ENCODE measurements at regions not wholly inside any gene's neighbourhood (a gene's known extent, or its start where the extent isn't known, plus 50 kb on each side); places are given as distances from the start of the nearest gene placed in this dataset.
"Not testable (repeated sequence)": the region's sequence is repeated elsewhere in the genome, so short reads cannot be mapped to it uniquely, and the experiment has no call there.

DNA sequence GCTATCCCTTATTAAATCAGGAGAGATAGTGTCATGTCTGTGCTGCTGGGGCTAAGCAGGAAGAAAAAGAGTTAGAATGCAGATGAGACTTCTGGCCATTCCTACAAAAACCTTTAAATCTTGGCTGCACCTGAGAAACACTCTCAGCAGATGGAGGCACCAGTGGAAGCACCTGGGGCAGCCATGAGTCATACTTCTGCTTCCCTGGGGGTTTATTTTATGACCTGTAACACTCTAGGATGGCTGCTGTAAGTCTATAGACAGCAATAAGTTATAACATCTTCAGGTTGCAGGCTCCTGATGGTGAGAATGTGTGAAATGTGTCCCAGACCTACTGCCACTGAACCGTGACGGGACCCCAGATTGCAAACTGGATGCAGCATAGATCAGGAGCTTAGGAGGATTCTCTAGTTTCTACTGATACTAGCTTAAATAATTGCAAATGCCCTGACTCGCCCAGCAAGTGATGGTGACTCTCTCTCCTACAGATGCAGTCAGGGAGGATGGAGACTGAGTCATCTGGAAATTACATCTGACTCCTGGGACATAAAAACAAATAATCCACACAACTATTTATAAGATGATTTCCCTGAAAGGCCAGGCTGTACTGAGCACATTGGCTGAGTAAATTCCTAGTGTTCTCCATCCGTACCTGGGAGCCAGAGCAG lies 479.2 kb downstream of the RPIA start:
- not testable (repeated sequence) for H3K27me3 ChIP-seq; H3K36me3 ChIP-seq (replicated peaks; ENCODE audit: insufficient read depth, low read depth); H3K9me3 ChIP-seq (ENCODE audit: low read depth); H2AFZ ChIP-seq; H3K9me2 ChIP-seq (replicated peaks; ENCODE audit: insufficient read depth); H3K4me2 ChIP-seq; H3K27ac ChIP-seq; DNase-seq (ENCODE audit: low spot score); H4K20me1 ChIP-seq (ENCODE audit: insufficient read depth, poor library complexity, severe bottlenecking); H3K4me3 ChIP-seq; H3K4me1 ChIP-seq (ENCODE audit: insufficient read depth); H3K79me2 ChIP-seq
- WGBS (ENCODE audit: low lambda C conversion rate, missing lambda C conversion rate), result 81% methylated on average over 3 of the region's 4 CpGs

DNA sequence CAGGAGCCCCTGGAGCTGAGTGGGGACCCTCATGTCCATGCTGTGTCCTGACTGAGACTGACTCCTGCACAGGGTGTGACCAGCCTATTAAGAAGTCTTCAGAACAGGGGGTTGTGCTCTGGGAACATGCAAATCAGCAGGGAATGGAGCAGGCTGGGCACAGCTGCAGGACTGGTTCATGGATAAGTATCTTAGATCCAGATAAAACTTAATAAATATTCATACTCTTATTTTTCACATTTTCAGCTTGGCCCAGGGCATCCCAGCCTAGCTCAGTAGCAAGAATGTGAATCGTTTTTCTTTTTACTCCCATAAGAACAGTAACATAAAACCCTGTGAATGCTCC lies 479.7 kb downstream of the RPIA start:
- H4K20me1 ChIP-seq (ENCODE audit: insufficient read depth, poor library complexity, severe bottlenecking); H3K4me3 ChIP-seq; DNase-seq (ENCODE audit: low spot score); H3K9me2 ChIP-seq (replicated peaks; ENCODE audit: insufficient read depth); H3K27ac ChIP-seq; H3K36me3 ChIP-seq (replicated peaks; ENCODE audit: insufficient read depth, low read depth); H2AFZ ChIP-seq; H3K79me2 ChIP-seq; H3K4me1 ChIP-seq (ENCODE audit: insufficient read depth); H3K9me3 ChIP-seq (ENCODE audit: low read depth); H3K27me3 ChIP-seq; H3K4me2 ChIP-seq: not testable (repeated sequence)
- 30% methylated on average over 1 of the region's 1 CpG for WGBS (ENCODE audit: low lambda C conversion rate, missing lambda C conversion rate)

DNA sequence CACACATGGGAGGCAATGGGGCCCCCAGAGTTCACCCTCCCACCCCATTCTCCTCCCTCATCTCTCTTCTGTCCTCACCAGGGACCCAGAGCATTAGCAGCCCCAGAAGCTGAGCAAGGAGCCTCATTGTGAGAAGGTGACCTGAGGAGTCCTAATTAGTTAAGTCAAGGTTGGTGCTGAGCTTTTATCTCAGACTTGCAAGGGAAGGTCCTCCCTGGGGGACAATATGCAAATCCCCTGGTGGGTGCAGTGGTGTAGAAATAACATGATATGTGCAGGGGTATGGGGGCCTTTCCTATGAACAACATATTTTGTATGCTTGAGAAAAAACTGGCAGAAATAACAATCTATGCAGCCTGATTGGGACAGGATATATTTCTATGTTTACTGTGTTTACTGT lies 485.5 kb downstream of the RPIA start:
- H3K9me2 ChIP-seq (replicated peaks; ENCODE audit: insufficient read depth); H3K27ac ChIP-seq; H3K79me2 ChIP-seq; H2AFZ ChIP-seq; DNase-seq (ENCODE audit: low spot score); H3K4me2 ChIP-seq; H3K4me3 ChIP-seq; H3K27me3 ChIP-seq; H3K36me3 ChIP-seq (replicated peaks; ENCODE audit: insufficient read depth, low read depth); H3K9me3 ChIP-seq (ENCODE audit: low read depth); H4K20me1 ChIP-seq (ENCODE audit: insufficient read depth, poor library complexity, severe bottlenecking); H3K4me1 ChIP-seq (ENCODE audit: insufficient read depth): not testable (repeated sequence)

DNA sequence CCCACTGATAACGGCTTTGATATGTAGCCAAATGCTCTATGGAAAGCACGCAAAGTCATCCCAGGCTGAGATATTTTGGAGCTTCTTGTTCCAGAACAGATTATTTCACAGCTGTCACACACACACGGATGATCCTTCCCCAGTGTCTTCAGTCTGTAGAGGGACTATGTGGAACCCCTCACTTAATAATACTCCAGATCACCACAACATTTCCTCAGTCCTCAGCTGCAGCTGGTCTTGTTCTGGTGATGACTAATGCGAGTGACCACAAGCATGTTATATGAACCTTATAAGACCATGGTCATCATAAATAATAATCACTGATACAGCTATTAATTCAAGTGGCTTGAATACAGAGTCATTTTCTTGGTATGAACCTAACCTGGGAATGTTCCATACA lies 490.7 kb downstream of the RPIA start:
- not testable (repeated sequence) for H3K4me2 ChIP-seq; H3K27ac ChIP-seq; H3K79me2 ChIP-seq; H2AFZ ChIP-seq; H4K20me1 ChIP-seq (ENCODE audit: insufficient read depth, poor library complexity, severe bottlenecking); H3K9me3 ChIP-seq (ENCODE audit: low read depth); DNase-seq (ENCODE audit: low spot score); H3K4me3 ChIP-seq; H3K9me2 ChIP-seq (replicated peaks; ENCODE audit: insufficient read depth); H3K27me3 ChIP-seq; H3K4me1 ChIP-seq (ENCODE audit: insufficient read depth); H3K36me3 ChIP-seq (replicated peaks; ENCODE audit: insufficient read depth, low read depth)
- WGBS (ENCODE audit: low lambda C conversion rate, missing lambda C conversion rate), result 66% methylated on average over 4 of the region's 4 CpGs

DNA sequence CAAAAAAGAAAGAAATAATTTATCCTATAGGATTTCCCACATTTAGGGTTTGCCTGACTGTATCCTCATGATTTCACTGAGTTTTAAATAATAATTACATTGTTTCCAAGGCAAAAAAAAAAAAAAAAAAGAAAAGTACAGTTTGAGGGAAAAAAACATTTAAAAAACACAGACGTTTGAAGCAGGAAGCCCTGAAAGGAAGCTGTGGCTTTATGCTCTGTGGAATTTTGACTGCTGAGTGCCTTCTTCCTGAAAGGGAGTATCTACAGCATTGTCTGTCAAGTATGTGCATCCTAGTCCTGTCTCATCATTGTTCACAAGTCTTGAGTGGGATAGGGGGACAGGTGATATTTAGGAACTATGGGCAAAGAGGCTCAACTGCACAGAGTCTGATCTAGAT lies 493.3 kb downstream of the RPIA start:
- H3K4me3 ChIP-seq; DNase-seq (ENCODE audit: low spot score); H3K9me2 ChIP-seq (replicated peaks; ENCODE audit: insufficient read depth); H3K4me1 ChIP-seq (ENCODE audit: insufficient read depth); H3K4me2 ChIP-seq; H3K79me2 ChIP-seq; H3K36me3 ChIP-seq (replicated peaks; ENCODE audit: insufficient read depth, low read depth); H3K9me3 ChIP-seq (ENCODE audit: low read depth); H3K27me3 ChIP-seq; H2AFZ ChIP-seq; H4K20me1 ChIP-seq (ENCODE audit: insufficient read depth, poor library complexity, severe bottlenecking); H3K27ac ChIP-seq: not testable (repeated sequence)
- WGBS (ENCODE audit: low lambda C conversion rate, missing lambda C conversion rate), result 53% methylated on average over 1 of the region's 1 CpG

DNA sequence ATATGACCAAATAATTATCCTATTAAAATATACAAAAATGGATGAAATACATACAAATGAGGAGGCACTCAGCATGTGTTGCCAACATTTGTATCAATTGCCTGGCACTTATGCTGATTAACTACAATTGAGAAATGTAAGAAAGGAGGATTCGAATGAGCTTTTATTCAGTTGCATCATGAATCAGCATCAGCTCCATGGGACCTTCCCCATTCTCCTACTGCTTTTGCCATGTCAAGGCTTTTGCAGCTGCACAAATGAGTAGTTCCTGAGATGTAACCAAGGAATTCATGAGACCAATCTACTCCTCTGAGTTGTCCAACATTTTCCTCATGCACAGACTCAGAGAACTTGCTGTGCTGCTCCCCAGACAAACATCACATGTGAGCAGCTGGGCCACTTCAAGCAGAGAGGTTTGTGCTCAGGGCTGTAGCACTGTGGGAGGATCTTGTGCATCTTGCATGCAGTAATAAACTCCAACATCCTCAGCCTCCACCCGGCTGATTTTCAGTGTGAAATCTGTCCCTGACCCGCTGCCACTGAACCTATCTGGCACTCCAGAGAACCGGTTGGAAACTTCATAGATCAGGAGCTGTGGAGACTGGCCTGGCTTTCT lies 504.3 kb downstream of the RPIA start:
- not testable (repeated sequence) for H3K79me2 ChIP-seq; H3K4me3 ChIP-seq; H3K27me3 ChIP-seq; H3K4me2 ChIP-seq; H2AFZ ChIP-seq; H3K36me3 ChIP-seq (replicated peaks; ENCODE audit: insufficient read depth, low read depth); H3K9me3 ChIP-seq (ENCODE audit: low read depth); H3K9me2 ChIP-seq (replicated peaks; ENCODE audit: insufficient read depth); H4K20me1 ChIP-seq (ENCODE audit: insufficient read depth, poor library complexity, severe bottlenecking); DNase-seq (ENCODE audit: low spot score); H3K27ac ChIP-seq; H3K4me1 ChIP-seq (ENCODE audit: insufficient read depth)
- 58% methylated on average over 3 of the region's 4 CpGs for WGBS (ENCODE audit: low lambda C conversion rate, missing lambda C conversion rate)

DNA sequence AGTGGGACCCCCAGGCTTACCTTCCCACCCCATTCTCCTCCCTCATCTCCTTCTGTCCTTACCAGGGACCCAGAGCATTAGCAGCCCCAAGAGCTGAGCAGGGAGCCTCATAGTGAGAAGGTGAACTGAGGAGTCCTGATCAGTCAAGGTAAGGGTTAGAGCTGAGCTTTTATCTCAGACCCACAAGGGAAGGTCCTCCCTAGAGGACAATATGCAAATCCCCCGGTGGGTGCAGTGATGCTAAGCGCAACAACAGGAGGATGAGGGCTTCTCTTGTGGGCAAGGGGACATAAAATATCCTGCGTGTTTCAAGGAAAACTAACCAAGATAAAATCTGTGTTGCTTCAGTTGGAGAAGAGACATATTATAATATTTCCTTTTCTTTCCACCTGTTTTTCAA lies 505.2 kb downstream of the RPIA start:
- not testable (repeated sequence) for H3K27me3 ChIP-seq; H3K4me3 ChIP-seq; H3K4me1 ChIP-seq (ENCODE audit: insufficient read depth); H3K36me3 ChIP-seq (replicated peaks; ENCODE audit: insufficient read depth, low read depth); DNase-seq (ENCODE audit: low spot score); H3K9me2 ChIP-seq (replicated peaks; ENCODE audit: insufficient read depth); H3K27ac ChIP-seq; H3K4me2 ChIP-seq; H3K9me3 ChIP-seq (ENCODE audit: low read depth); H4K20me1 ChIP-seq (ENCODE audit: insufficient read depth, poor library complexity, severe bottlenecking); H3K79me2 ChIP-seq; H2AFZ ChIP-seq
- no CpG with 5 or more reads among the region's 3 CpGs for WGBS (ENCODE audit: low lambda C conversion rate, missing lambda C conversion rate)

DNA sequence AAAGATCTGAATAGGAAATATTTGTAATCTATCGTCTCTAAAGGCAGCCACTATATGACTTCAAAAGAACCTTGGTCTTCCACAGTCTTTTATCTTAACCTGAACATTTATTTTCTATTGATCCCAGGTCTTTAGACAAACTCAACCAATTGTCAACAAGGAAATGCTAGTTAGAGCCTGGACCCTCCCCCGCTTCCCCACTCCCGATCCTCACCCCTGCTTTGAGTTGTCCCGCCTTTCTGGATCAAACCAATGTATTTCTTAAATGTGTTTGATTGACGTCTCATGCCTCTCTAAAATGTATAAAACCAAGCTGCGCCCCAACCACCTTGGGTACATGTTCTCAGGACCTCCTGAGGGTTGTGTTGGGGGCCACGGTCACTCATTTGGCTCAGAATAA lies 506.6 kb downstream of the RPIA start:
- H3K4me3 ChIP-seq; DNase-seq (ENCODE audit: low spot score); H3K27me3 ChIP-seq; H3K4me1 ChIP-seq (ENCODE audit: insufficient read depth); H4K20me1 ChIP-seq (ENCODE audit: insufficient read depth, poor library complexity, severe bottlenecking); H3K4me2 ChIP-seq; H3K36me3 ChIP-seq (replicated peaks; ENCODE audit: insufficient read depth, low read depth); H3K9me2 ChIP-seq (replicated peaks; ENCODE audit: insufficient read depth); H2AFZ ChIP-seq; H3K27ac ChIP-seq; H3K79me2 ChIP-seq; H3K9me3 ChIP-seq (ENCODE audit: low read depth): not testable (repeated sequence)
- 64% methylated on average over 7 of the region's 7 CpGs for WGBS (ENCODE audit: low lambda C conversion rate, missing lambda C conversion rate)

DNA sequence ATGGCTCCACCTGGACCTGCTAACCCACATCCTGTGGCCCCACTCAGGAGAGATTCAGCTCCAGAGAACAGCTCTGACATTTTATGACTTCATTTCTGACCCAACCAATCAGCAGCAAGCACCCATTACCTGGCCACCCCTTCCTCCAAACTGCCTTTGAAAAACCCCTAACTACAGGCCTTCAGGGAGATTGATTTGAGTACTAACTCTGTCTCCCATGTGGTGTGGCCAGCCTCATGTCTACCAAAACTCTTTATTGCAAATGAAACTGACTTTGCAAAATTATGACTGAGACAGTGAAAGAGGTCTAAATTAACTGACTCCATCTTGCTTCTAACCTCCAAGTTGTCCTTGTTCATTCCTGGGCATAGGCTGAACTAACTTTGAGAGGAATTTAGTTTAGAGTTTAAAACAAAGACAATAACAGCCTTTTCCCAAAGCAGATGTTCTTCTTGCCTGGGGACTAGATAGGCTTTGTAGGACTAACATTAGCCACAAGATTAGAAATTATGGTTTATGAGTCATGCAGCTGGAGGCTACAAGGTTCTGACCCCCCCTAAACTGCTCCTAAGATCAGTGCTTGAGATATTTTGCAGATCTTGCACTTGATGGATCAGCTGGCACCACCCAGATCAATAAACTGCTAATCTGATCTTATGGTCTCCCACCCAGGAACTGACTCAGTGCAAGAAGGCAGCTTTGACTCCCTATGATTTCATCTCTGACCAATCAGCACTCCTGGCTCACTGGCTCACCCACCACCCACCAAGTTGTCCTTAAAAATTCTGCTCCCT lies 508.2 kb downstream of the RPIA start:
- not testable (repeated sequence) for DNase-seq (ENCODE audit: low spot score); H4K20me1 ChIP-seq (ENCODE audit: insufficient read depth, poor library complexity, severe bottlenecking); H3K27ac ChIP-seq; H3K4me1 ChIP-seq (ENCODE audit: insufficient read depth); H3K4me3 ChIP-seq; H3K36me3 ChIP-seq (replicated peaks; ENCODE audit: insufficient read depth, low read depth); H2AFZ ChIP-seq; H3K4me2 ChIP-seq; H3K9me2 ChIP-seq (replicated peaks; ENCODE audit: insufficient read depth); H3K27me3 ChIP-seq; H3K79me2 ChIP-seq; H3K9me3 ChIP-seq (ENCODE audit: low read depth)

Data from hepatocyte (in vitro differentiated cells).